Activated CD4-positive, alpha-beta T cell treated with anti-CD3 and anti-CD28 coated beads, Interleukin-2, amount 50 U/mL, for 4 hours (primary cell): ENCODE measurements at regions not wholly inside any gene's neighbourhood (a gene's known extent, or its start where the extent isn't known, plus 50 kb on each side); places are given as distances from the start of the nearest gene placed in this dataset.

Experiments used
- DNase-seq, 2 experiments: peaks; one replicate each; pipeline ENCODE4 v3.0.0-alpha.2; 2020

- DNase-seq: no peak
Observed at GRCh38 chr2:128622955-128623620, 304.4 kb upstream of the HS6ST1 start.

GRCh38 chr2:128623776-128624761, 305.4 kb upstream of the HS6ST1 start:
- no peak for DNase-seq

DNA sequence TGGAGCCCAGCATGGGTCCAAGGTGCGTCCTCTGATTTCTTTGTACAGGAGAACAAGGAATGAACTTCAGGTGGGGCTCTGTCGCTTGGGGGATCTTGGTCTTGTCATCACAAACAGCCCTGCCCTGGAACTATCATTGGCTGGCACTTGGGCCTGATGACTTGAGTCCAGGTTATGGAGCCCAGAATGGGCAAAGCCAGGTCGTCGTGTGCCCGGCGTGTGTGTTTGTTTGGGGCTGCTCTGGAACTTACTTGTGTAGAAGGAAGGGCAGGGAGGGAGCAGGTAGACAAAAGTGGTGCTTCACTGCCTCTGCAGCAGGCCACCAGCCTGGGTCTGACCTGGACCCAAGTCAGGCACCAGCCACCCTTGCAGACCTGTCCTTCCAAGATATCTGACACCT, 306.3 kb upstream of the HS6ST1 start:
- no peak for DNase-seq

GRCh38 chr2:128625421-128625820, 306.8 kb upstream of the HS6ST1 start:
- DNase-seq: no peak

- no peak for DNase-seq
Observed at GRCh38 chr2:128625963-128626759, 307.5 kb upstream of the HS6ST1 start.

DNA sequence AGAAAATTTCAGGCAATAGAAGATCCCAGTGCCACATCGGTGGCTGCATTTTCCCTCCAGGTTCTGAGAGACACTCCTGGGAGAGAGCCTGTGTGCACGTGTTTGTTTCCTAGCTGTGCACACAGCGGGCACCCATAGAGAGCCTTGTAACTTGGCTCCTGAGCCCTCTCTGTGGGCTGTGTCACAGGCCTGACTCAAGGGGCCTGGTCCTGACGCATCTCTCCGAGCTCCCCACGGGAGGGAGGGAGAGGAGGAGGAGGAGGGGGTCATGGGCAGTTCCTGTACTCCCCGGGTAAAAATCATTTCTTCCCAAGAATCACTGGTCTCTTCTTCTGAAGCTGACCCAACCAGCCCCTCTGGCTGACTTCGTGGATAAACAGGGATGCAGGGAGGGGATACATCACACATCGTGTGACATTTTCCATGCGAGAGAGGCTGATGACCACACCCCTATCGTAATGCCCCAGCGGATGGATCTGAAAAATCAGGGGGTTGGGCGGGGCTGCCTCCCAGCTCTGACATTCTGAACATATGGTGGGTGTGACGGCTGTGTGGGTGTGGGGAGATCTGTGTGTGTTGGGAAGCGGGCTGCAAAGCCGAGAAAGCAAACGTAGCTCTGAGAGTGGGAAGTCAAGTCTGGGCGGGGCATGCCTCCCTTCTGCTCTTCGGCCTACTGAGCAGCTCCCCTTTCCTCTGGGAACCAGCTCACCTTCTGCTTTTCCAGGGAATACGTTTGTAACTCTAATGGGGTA, 308.3 kb upstream of the HS6ST1 start:
- no peak for DNase-seq

- no peak for DNase-seq
Observed at GRCh38 chr2:128628206-128628605, 309.5 kb upstream of the HS6ST1 start.

DNA sequence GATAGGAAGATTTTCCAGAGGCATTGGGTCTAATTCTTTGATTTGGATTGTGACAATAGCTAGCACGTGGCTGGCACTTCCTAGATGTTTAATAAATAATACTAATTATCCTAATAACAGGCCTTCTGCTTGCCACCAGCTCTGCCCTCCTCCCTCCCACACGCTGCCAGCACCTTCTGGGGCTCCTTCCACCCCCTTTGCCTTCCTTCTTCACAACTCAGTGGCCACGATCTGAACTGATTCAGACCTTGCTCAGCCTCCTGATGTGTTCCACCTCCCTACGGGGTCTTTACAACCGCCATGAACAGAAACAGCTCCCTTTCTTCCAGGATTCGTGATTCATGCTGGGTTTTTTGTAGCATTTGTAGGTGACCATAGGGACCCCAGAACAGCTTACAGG, 310.3 kb upstream of the HS6ST1 start:
- no peak for DNase-seq

- no peak for DNase-seq
Observed at GRCh38 chr2:128630974-128631697, 312.5 kb upstream of the HS6ST1 start.

DNA sequence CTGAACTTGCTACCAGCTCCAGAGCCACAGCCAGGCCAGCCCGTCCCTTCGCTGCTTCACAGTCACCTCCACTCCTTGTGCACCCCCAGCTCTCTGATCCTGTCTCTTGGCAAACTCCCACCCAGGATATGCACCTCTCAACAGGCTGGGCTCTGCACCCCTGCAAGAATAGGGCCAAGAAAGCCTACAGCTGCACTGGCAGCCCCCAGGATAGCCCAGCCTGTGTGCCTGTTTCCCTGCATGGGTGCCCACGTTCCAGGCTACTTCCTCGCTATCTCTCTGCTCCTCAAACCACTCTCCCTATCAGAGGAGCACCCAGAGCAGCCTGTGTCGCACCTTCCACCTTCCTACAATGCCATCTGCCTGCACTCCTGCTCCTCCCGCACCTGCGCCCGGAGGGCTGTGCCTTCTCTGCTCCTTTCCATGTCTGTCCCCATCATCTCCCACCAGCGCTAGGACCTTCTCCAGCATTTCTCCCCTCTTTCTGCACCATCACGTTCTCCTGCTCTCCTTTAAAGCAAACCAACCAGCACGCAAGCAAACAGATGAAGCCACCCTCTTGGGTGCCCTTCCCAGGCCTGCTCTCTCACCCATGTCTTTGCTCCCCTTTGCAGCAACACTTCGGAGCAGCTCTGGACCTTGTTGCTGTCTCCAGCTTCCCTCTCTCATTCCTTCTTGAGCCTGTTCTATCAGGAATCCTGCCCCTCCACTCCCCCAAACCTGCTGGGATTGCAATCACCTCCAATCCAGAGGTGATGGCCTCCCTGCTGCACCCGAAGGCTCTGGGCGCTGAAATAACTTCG, 313.2 kb upstream of the HS6ST1 start:
- DNase-seq: no peak

- DNase-seq: no peak
Observed at GRCh38 chr2:128632501-128632800, 313.8 kb upstream of the HS6ST1 start.

DNA sequence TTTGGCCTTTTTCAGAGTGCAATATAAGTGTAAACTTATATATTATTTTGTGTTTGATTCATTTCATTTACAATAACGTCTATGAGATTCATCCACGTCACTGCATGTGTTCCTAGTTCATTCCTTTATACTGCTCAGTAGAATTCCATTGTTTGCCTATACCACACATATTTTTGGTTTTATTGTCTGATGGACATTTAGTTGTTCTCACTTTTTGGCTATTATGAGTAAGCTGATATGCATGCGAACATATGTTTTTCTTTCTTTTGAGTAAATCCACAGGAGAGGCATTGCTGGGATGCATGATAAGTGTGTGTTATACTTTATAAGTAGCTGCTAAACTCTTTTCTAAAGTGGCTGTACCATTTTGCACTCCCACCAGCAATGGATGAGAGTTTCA, 314.8 kb upstream of the HS6ST1 start:
- DNase-seq: no peak

- DNase-seq: no peak
Observed at GRCh38 chr2:128635361-128635900, 316.8 kb upstream of the HS6ST1 start.

DNA sequence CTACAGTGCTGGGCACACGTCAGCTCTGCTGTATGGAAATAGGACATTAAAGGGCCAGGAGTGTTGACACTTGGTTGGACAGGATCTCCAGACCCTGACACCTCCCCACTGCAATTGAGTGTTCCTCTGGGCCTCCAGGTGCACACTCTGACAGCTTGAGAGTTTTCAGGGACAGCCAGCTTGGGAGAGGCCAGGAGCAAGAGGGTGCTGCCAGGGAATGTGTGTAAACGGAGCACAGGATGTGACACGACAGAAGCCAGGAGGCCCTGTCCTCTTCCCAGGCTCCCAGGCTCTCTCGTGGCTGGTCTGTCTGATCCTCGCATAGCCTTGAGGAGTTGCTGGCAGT, 318.1 kb upstream of the HS6ST1 start:
- DNase-seq: no peak

DNA sequence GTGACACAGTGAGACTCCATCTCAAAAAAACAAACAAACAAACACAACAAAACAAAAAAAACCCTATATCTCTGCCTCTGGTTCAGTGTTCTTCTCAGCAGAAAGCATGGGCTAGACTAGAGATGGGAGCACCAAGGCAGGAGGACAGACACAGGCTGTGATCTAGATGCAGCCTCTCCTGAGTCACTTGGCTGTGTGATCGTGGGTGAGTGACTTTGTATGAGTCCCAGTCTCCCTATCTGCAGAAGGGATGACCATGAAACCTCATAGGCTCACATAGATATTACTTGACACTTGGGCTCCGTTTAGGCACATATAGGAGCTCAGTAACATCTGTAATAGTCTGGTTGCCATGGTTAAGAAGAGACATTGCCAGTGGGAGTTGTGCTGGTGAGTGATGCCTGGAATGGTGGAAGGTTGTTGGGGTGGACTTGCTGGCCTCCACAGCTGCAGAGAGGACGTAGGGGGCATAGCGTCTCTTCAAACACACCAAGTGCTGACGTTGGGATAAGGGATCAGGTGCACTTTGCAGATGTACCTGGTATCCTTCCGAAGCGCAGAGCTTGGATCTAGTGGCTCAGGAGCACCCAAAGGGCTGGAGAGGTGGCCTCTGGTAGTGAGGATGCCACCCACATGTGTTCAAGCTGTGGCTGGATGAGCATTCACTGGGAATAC, 318.9 kb upstream of the HS6ST1 start:
- no peak for DNase-seq

GRCh38 chr2:128638341-128639119, 319.9 kb upstream of the HS6ST1 start:
- no peak for DNase-seq

GRCh38 chr2:128639120-128639477, 320.4 kb upstream of the HS6ST1 start:
- DNase-seq: no peak

GRCh38 chr2:128639693-128640092, 321.0 kb upstream of the HS6ST1 start:
- no peak for DNase-seq

GRCh38 chr2:128640166-128640844, 321.6 kb upstream of the HS6ST1 start:
- DNase-seq: no peak
